ENCODE measurements at regions not wholly inside any gene's neighbourhood (a gene's known extent, or its start where the extent isn't known, plus 50 kb on each side); places are given as distances from the start of the nearest gene placed in this dataset.

- no peak overlapping the region for H3K4me3 ChIP-seq
- TF ChIP-seq CTCF (IDR thresholded peaks at IDR 0.05) (no peak), POLR2A (IDR thresholded peaks at IDR 0.05) (no peak)
- no peak overlapping the region for H3K27ac ChIP-seq
- WGBS, 2 donors = 89 to 97% methylated on average over 5 of the region's 5 CpGs
- DNase-seq = no peak
- no peaks in the 10 kb centered on the region for H3K9me3 ChIP-seq
- intact Hi-C loops (cut with DNase I; ENCODE audit: low total_unique reads) = no loop called here
- H3K27me3 ChIP-seq = no peaks in the 10 kb centered on the region
- H3K36me3 ChIP-seq (ENCODE audit: low read depth, missing control alignments) = no peaks in the 10 kb centered on the region
- H3K4me1 ChIP-seq = no peaks in the 10 kb centered on the region
These were observed 1490.0 kb upstream of the GBE1 start for GRCh38 chr3:83251490-83251889.

GRCh38 chr3:83250613-83251012 is 1489.2 kb upstream of the GBE1 start:
- H3K36me3 ChIP-seq (ENCODE audit: low read depth, missing control alignments) = no peaks in the 10 kb centered on the region
- no peaks in the 10 kb centered on the region for H3K4me1 ChIP-seq
- intact Hi-C loops (cut with DNase I; ENCODE audit: low total_unique reads) = no loop called here
- H3K4me3 ChIP-seq = no peak overlapping the region
- H3K27me3 ChIP-seq = no peaks in the 10 kb centered on the region
- TF ChIP-seq POLR2A (IDR thresholded peaks at IDR 0.05) = no peak
- 91 to 93% methylated on average over 1 of the region's 1 CpG for WGBS, 2 donors
- no peak for DNase-seq
- H3K9me3 ChIP-seq = no peaks in the 10 kb centered on the region
- H3K27ac ChIP-seq = no peak overlapping the region

GRCh38 chr3:83248454-83248853 is 1487.0 kb upstream of the GBE1 start:
- Histone ChIP-seq H3K27ac (no peak overlapping the region), H3K36me3 (ENCODE audit: low read depth, missing control alignments) (no peaks in the 10 kb centered on the region), H3K9me3 (no peaks in the 10 kb centered on the region), H3K4me3 (no peak overlapping the region), H3K27me3 (no peaks in the 10 kb centered on the region), H3K4me1 (no peaks in the 10 kb centered on the region)
- WGBS, 2 donors = 75 to 79% methylated on average over 3 of the region's 3 CpGs
- intact Hi-C loops (cut with DNase I; ENCODE audit: low total_unique reads) = no loop called here
- no peak for DNase-seq
- TF ChIP-seq POLR2A (IDR thresholded peaks at IDR 0.05) (no peak), CTCF (IDR thresholded peaks at IDR 0.05) (no peak)

GRCh38 chr3:83235180-83235814 is 1473.9 kb upstream of the GBE1 start:
- Histone ChIP-seq H3K27me3 (no peaks in the 10 kb centered on the region), H3K4me1 (no peaks in the 10 kb centered on the region), H3K9me3 (no peaks in the 10 kb centered on the region), H3K27ac (no peak overlapping the region), H3K36me3 (ENCODE audit: low read depth, missing control alignments) (no peaks in the 10 kb centered on the region), H3K4me3 (no peak overlapping the region)
- no peak for DNase-seq
- WGBS, 2 donors = 90 to 95% methylated on average over 4 of the region's 4 CpGs
- intact Hi-C loops (cut with DNase I; ENCODE audit: low total_unique reads) = no loop called here
- TF ChIP-seq CTCF (IDR thresholded peaks at IDR 0.05) = no peak
- TF ChIP-seq POLR2A (IDR thresholded peaks at IDR 0.05) = no peak

GRCh38 chr3:83233715-83234114 is 1472.3 kb upstream of the GBE1 start:
- DNase-seq = no peak
- 81 to 88% methylated on average over 6 of the region's 6 CpGs for WGBS, 2 donors
- no peak overlapping the region for H3K27ac ChIP-seq
- H3K36me3 ChIP-seq (ENCODE audit: low read depth, missing control alignments) = no peaks in the 10 kb centered on the region
- H3K4me3 ChIP-seq = no peak overlapping the region
- TF ChIP-seq CTCF (IDR thresholded peaks at IDR 0.05) (no peak), POLR2A (IDR thresholded peaks at IDR 0.05) (no peak)
- no peaks in the 10 kb centered on the region for H3K27me3 ChIP-seq
- no peaks in the 10 kb centered on the region for H3K4me1 ChIP-seq
- H3K9me3 ChIP-seq = no peaks in the 10 kb centered on the region
- intact Hi-C loops (cut with DNase I; ENCODE audit: low total_unique reads) = no loop called here

Data from testis (tissue), 2 donors.